ENCODE measurements at regions not wholly inside any gene's neighbourhood (a gene's known extent, or its start where the extent isn't known, plus 50 kb on each side); places are given as distances from the start of the nearest gene placed in this dataset.

DNA sequence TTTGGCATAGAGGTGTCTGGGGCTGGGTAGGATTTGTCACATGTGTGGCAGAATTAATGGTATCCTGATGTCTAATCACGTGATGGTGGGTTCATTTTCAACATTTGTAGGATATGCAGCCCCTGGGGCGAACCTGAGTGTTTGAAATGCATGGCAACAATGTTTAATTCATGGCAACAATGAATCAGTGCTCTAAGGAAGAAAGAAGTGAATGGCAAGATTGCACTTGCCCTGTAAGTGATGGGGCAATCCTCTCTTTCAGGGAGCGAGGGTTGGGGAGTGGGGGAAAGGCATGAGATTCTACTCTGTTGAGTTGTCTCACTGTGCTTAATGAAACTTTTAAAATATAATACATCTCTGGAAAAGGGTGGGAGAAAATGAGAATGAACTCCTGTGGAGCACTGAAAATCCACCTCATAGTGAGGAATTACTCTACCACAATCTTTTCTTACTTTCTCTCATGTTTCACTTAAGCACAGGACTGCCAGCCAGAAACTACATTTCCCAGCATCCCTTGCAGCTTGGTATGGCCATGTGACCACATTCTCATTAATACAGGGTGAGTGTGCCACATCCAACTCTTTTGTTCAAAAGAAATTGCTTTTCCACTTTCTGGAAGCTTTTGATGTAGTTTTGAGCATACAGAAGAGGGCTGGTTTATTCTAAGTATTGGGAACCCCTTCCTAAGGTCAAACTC, 64.0 kb upstream of the PGM2 start:
- DNase-seq (ENCODE audit: low read depth, low spot score), result peak; percentile 6

DNA sequence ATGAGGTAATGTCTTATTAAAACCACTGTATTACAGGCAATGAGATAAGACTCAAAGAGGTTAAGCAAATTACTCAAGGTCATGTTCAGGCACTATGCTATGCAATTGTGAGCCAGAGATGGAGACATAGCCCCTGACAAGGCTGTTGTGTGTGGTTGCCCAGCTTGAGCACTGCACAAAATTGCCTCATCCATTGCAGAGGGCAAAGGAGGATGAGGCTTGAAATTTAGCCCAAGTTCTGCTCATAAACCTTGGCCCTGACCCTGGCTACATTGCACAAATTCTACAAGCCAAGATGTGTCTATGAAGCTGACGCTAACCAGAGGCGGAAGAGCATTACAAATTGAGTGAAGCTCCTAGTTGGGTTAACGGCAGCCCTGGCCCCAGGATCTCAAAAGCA, 65.6 kb upstream of the PGM2 start:
- ATAC-seq (no peak), DNase-seq (ENCODE audit: low read depth, low spot score) (no peak)
- Histone ChIP-seq H3K36me3 (ENCODE audit: control insufficient read depth in 1 of 2, insufficient read depth in 2 of 2, low read length in 2 of 2) (no peaks in the 10 kb centered on the region), H2AFZ (ENCODE audit: low read depth, low read length, poor library complexity, severe bottlenecking) (no peak overlapping the region), H3K79me2 (ENCODE audit: insufficient read depth, low read length) (no peaks in the 10 kb centered on the region), H3K9me2 (ENCODE audit: insufficient read depth) (no peaks in the 10 kb centered on the region), H3K4me3 (replicated peaks in 1 of 2; ENCODE audit: low read depth in 1 of 2, low read length in 2 of 2) (no peak overlapping the region), H4K20me1 (ENCODE audit: insufficient read depth) (no peaks in the 10 kb centered on the region), H3K9ac (ENCODE audit: low read length) (no peak overlapping the region), H3K4me2 (ENCODE audit: low read length) (no peak overlapping the region), H3K4me1 (ENCODE audit: control insufficient read depth in 1 of 2, insufficient read depth in 2 of 2, low read length in 2 of 2) (no peaks in the 10 kb centered on the region), H3K27me3 (ENCODE audit: insufficient read depth, low read length) (no peaks in the 10 kb centered on the region), H3K27ac (ENCODE audit: low read depth, low read length) (no peak overlapping the region), H3K9me3 (ENCODE audit: control insufficient read depth in 1 of 2, insufficient read depth in 1 of 2, low read depth in 1 of 2, low read length in 2 of 2) (no peaks in the 10 kb centered on the region)
- ChIA-PET RAD21 (ENCODE audit: low non-redundant PET in 1 of 2, low total read pairs in 2 of 2, uncharacterized antibody in 2 of 2, unreplicated experiment in 2 of 2) (no interaction called here), POLR2A (no interaction called here), CTCF (no interaction called here)
- intact Hi-C loops (cut with micrococcal nuclease), result no loop called here
- BruUV-seq (replicated peaks), result no TSS peak
- TF ChIP-seq, protein P1, sequence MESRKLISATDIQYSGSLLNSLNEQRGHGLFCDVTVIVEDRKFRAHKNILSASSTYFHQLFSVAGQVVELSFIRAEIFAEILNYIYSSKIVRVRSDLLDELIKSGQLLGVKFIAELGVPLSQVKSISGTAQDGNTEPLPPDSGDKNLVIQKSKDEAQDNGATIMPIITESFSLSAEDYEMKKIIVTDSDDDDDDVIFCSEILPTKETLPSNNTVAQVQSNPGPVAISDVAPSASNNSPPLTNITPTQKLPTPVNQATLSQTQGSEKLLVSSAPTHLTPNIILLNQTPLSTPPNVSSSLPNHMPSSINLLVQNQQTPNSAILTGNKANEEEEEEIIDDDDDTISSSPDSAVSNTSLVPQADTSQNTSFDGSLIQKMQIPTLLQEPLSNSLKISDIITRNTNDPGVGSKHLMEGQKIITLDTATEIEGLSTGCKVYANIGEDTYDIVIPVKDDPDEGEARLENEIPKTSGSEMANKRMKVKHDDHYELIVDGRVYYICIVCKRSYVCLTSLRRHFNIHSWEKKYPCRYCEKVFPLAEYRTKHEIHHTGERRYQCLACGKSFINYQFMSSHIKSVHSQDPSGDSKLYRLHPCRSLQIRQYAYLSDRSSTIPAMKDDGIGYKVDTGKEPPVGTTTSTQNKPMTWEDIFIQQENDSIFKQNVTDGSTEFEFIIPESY (IDR thresholded peaks at IDR 0.05; ENCODE audit: extremely low read depth, insufficient replicate concordance, low read length), result no peak
- TF ChIP-seq SP1 (IDR thresholded peaks at IDR 0.05; ENCODE audit: low read depth), result no peak
- no peak for TF ChIP-seq ZFX (IDR thresholded peaks at IDR 0.05)
- TF ChIP-seq ZNF274 (IDR thresholded peaks at IDR 0.05; ENCODE audit: low read depth, low read length), result no peak
- TF ChIP-seq, protein P2, sequence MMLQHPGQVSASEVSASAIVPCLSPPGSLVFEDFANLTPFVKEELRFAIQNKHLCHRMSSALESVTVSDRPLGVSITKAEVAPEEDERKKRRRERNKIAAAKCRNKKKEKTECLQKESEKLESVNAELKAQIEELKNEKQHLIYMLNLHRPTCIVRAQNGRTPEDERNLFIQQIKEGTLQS (IDR thresholded peaks at IDR 0.05), result no peak
- TF ChIP-seq SRF (IDR thresholded peaks at IDR 0.05; ENCODE audit: low read depth), result no peak
- no peak for TF ChIP-seq CEBPB (IDR thresholded peaks at IDR 0.05; ENCODE audit: low read depth)
- no peak for TF ChIP-seq CBX3 (IDR thresholded peaks at IDR 0.05; ENCODE audit: low read depth)
- no peak for TF ChIP-seq POLR2AphosphoS5 (IDR thresholded peaks at IDR 0.05; ENCODE audit: low read depth, low read length)
- TF ChIP-seq JUND (IDR thresholded peaks at IDR 0.05), result no peak
- TF ChIP-seq EGR1 (IDR thresholded peaks at IDR 0.05; ENCODE audit: low read depth), result no peak
- no peak for TF ChIP-seq ELF1 (IDR thresholded peaks at IDR 0.05; ENCODE audit: borderline replicate concordance, low read depth)
- no peak for TF ChIP-seq SIN3A (IDR thresholded peaks at IDR 0.05; ENCODE audit: low read depth)
- TF ChIP-seq, protein P3, sequence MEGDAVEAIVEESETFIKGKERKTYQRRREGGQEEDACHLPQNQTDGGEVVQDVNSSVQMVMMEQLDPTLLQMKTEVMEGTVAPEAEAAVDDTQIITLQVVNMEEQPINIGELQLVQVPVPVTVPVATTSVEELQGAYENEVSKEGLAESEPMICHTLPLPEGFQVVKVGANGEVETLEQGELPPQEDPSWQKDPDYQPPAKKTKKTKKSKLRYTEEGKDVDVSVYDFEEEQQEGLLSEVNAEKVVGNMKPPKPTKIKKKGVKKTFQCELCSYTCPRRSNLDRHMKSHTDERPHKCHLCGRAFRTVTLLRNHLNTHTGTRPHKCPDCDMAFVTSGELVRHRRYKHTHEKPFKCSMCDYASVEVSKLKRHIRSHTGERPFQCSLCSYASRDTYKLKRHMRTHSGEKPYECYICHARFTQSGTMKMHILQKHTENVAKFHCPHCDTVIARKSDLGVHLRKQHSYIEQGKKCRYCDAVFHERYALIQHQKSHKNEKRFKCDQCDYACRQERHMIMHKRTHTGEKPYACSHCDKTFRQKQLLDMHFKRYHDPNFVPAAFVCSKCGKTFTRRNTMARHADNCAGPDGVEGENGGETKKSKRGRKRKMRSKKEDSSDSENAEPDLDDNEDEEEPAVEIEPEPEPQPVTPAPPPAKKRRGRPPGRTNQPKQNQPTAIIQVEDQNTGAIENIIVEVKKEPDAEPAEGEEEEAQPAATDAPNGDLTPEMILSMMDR (IDR thresholded peaks at IDR 0.05 in 2 of 3, conservative IDR thresholded peaks at IDR 0.05 in 1 of 3; ENCODE audit: borderline replicate concordance in 1 of 3, insufficient read depth in 1 of 3, low read depth in 2 of 3, low read length in 2 of 3), result no peak
- TF ChIP-seq EZH2 (IDR thresholded peaks at IDR 0.05), result no peak

More for the DNA sequence above, 64.0 kb upstream of the PGM2 start:
- Histone ChIP-seq H3K9me2 (ENCODE audit: insufficient read depth) (no peaks in the 10 kb centered on the region), H3K79me2 (ENCODE audit: insufficient read depth, low read length) (no peaks in the 10 kb centered on the region), H3K27me3 (ENCODE audit: insufficient read depth, low read length) (no peaks in the 10 kb centered on the region), H3K9ac (ENCODE audit: low read length) (no peak overlapping the region), H3K4me2 (ENCODE audit: low read length) (no peak overlapping the region), H4K20me1 (ENCODE audit: insufficient read depth) (no peaks in the 10 kb centered on the region), H3K36me3 (ENCODE audit: control insufficient read depth in 1 of 2, insufficient read depth in 2 of 2, low read length in 2 of 2) (no peaks in the 10 kb centered on the region), H3K9me3 (ENCODE audit: control insufficient read depth in 1 of 2, insufficient read depth in 1 of 2, low read depth in 1 of 2, low read length in 2 of 2) (no peaks in the 10 kb centered on the region), H2AFZ (ENCODE audit: low read depth, low read length, poor library complexity, severe bottlenecking) (peak overlapping the region; percentile 77), H3K4me3 (replicated peaks in 1 of 2; ENCODE audit: low read depth in 1 of 2, low read length in 2 of 2) (no peak overlapping the region), H3K4me1 (ENCODE audit: control insufficient read depth in 1 of 2, insufficient read depth in 2 of 2, low read length in 2 of 2) (no peaks in the 10 kb centered on the region), H3K27ac (ENCODE audit: low read depth, low read length) (no peak overlapping the region)
- CTCF ChIA-PET, result no interaction called here
- BruUV-seq (replicated peaks), result no TSS peak
- RAD21 ChIA-PET (ENCODE audit: low non-redundant PET in 1 of 2, low total read pairs in 2 of 2, uncharacterized antibody in 2 of 2, unreplicated experiment in 2 of 2), result interaction anchor here in 1 of 2 experiments (0.7 kb wide), 1 partner anchor 124 kb away, joined by 3 read pairs; no protein-coding TSS in a partner anchor
- ATAC-seq, result peak; percentile 77
- POLR2A ChIA-PET, result no interaction called here
- TF ChIP-seq CBX3 (IDR thresholded peaks at IDR 0.05; ENCODE audit: low read depth) (no peak), YY1 (IDR thresholded peaks at IDR 0.05; ENCODE audit: extremely low read depth, insufficient replicate concordance, low read depth, low read length) (peak; percentile 16)
- intact Hi-C loops (cut with micrococcal nuclease), result no loop called here
